GM04503 (cell line): ENCODE measurements at regions not wholly inside any gene's neighbourhood (a gene's known extent, or its start where the extent isn't known, plus 50 kb on each side); places are given as distances from the start of the nearest gene placed in this dataset.

Source experiments
- DNase-seq: peaks from one replicate; pipeline ENCODE4 v3.0.0-alpha.2; 2012; ENCODE audit warnings: low read depth

DNA sequence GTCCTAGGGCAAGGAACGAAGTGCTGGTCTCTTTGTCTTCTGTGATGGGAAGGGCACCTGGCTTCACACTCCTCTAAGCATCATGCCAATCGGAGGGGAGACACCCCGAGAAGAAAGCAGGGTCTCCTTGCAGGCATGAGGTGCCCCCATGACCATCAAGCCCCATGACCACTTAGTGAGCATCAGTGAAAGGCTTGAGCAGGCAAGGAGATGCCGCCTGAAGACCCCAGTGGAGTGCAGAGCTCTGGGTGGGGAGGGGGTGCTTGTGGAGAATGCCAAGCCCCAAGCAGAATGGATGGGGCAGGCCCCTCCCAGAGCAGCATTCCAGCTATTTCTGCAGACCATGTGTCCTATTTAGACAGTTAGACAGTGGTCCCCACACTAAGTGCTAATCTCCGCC, 232.7 kb upstream of the TNRC6C start:
- DNase-seq = no peak

DNA sequence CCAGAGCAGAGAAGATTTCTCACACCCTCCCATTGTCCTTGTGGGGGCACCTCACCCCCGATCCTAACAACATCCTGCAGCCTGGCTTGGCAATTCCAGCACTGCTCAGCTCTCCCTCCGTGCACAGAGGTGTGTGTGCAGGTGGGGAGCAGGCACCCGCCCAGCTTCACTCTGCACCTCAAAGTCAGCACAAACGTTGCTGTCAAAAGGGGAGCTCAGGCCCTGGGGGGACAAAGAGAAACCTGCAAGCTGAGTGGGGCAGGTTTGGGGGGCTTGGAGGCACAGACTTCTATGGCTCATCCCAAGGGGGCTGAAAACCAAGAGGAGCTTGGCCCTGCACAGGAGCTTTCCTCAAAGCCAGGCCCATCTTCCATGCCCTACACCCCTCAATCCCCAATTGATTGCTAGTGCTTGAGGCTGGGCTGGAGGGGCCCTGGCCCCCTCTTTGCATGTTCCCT, 231.9 kb upstream of the TNRC6C start:
- DNase-seq = no peak

DNA sequence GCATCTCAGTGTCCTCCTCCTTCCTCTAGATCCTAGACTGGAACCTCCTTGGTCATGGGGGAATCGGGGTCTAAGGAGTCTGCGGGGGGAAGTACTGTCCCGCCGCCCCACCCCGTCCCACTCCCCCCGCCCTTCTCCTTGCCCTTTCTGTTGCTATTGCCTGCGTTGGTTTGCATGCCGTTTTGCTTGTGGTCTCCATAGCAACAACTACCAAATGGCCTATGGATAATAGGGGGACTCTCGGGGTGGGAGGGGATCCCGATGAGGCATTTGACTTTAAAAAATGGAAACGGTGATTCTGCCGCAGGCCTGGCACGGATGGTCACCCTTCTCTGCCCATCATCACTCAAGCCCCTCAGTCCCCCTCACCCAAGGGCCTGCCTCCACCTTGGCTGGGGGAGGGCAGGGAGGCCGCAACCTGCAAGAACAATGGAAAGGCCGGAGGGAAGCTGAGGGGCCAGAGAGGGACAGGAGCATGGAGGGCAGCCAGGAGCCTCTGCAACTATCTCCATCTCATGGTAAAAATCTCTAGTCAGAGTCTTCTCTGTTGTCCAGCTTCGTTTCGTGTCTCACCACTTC, 231.4 kb upstream of the TNRC6C start:
- DNase-seq = no peak

DNA sequence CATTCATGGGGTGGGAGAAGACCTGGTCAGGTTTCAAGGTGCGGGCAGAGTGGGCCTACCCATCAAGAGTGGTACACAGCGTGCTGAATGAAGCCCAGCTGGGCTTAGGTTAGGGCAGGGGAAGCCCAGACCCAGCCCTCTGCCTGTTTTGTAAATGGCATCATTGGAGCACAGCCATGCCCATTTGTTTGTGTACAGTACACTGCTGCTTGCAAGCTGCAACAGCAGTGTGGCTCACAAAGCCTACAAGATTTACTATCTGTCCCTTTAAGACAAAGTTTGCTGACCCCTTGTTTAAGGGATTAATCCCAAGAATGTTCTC, 230.1 kb upstream of the TNRC6C start:
- DNase-seq = no peak

DNA sequence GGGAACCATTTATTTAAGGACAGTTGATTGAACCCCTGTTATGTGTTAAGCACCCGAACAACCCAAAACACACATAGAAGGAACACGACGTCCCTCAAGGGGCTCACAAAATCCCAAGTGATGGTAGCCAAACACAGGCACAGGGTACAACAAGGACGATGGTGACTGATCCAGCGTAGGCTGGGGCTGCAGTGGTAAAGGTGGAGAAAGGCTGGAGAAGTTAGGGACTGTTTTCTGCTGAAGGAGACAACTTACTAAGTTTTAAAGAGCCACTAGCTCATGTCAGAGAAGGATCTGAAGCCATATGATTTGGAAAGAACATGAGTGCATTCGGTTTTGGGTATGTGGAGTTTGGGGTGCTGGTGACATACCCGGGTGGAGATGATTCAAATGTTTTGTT, 229.6 kb upstream of the TNRC6C start:
- no peak for DNase-seq

DNA sequence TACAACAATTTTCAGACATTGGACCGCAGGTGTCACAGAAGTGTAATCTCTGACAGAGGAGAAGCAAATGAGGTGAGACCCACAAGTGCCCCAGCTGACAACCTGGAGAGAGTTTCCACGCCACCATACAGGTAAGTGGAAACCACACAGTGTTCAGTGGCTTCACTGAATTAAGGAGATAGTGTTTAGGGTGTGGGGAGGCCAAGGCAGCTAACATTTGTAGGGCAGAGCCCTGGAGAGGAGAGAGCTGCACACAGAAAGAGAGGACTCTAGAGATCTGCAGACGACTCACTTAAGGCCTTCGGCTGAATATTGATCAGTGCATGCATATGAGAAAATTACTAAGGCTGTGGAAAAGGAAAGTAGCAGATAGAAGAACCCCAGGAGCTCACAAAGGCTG, 228.9 kb upstream of the TNRC6C start:
- DNase-seq = no peak

DNA sequence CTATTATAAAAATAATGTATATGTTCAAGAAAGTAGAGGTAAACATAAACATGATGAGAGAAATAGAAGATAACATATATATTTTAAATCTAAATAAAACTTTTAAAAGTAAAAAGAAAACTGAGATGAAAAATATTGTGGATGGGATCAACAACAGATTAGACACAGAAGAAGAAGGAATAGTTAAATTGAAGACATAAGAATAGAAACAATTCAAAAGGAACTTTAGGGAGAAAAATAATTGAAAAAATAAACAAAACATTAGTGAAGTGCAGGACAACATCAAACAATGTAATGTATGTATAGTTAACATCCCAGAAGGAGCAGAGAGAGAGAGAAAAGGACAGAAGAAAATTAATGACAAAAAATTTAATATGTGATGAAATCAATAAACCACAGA, 228.1 kb upstream of the TNRC6C start:
- DNase-seq = no peak

DNA sequence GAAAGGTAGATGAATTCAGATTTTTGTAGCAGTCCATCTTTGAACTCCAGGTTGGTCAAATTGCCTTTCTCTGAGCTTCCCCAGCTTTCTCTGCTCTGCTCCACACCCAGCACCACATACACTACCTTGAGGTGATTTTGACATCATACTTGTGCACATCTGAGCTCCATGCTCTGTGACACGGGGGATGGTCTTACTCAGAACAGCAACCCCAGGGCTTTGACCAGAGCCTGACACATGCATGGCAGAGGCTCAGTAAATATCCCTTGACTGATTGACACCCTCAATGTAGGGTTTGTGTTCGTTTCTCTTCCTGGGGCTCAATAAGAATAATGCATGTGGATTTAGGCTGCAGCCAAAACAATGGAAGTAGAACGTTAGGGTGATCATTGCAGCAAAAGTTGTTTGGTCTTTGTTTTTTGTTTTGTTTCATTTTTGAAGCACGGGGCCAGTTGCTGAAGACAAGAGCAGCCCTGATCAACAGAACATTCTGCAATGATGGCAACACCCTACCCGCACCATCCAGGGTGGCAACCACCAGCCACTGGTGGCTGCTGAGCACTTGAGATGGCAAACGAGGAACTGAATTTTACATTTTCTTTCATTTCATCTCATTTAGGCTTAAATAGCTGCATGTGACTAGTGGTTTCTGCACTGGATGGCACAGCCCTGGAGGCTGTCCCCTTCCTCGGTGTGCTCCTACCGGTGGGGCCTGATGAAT, 224.8 kb upstream of the TNRC6C start:
- DNase-seq = no peak

DNA sequence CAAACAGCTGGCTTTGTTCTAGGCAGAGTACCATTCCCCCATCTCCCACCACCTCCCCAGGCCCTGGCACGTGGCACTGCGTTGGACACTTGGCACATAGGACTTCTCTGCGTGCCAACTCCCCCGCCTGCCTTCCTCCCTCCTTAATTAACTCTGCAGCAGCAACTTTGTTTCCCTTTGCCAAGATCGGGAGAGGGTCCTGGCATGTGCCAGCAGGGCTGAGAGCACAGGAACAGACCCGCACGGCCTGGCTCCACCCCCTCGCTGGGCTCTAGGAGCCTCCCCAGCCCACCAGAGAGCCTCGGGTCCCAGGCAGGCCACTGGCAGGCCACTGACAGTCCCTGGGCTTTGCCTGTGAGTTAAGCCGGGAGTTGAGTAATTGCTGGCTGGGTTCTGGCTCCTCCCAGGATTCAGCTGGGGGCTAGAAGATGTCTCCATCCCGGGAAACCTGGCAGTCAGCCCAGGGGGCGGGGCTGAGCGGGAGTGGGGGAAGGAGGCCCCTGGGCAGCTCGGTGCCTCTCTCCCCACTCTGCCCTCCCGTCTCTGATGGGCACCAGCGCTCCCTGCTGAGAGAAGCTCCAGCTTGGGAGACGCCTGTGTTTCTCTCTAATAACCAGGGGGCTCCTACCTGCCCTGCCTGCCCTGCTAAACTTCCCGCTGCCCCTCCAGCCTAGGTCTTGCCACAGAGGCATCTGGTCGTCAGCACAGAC, 224.0 kb upstream of the TNRC6C start:
- DNase-seq = no peak

DNA sequence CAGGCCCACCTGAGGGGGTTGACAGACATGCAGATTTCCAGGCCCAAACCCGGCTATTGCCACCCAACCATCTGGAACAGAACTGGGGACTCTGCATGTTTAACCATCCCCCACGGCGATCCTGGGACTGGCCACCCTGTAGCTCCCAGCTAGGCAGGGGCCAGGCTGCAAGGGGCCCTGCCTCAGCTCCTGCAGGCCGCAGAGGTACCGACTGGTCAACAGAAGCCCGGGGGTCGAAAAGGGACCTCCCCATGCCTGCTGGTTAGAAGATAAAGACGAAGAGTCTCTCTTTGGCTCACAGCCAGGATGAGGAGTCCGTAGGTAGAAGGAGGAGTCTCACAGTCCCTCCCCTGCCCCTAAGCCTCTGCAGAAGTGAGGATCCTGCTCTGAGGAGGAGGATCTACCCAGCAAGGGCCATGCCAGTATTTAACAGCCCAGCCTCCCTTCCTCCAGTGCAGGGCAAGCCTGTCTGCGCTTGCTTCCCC, 223.4 kb upstream of the TNRC6C start:
- no peak for DNase-seq

DNA sequence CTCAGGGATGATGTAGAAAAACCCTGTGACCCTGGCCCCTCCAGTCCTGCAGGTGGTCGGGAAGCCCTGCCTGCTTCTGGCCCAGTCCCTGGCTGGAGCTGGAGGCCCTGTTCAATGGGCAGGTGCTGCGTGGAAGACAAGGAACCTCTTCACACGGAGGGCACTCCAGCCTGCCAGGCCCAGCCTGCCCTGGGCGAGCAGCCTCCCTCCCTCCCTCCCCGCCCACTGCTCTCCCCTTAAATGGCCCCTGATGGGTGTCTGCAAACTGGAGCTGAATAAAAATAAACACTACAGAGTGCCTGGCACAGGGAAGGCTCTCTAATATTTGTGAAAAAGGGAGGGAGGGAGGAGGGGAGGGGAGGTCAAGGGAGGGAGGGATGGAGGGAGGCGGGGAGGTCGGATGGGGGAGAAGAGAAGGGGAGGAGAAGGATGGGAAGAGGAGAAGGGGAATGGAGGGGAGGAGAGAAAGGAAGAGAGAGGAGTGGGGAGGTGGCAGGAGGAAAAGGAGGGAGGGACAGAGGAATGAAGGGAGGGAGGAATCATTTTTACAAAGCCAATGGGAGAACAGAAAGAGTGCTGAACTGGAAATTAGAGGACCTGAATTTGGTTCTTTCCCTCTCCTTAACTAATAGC, 222.8 kb upstream of the TNRC6C start:
- DNase-seq = no peak

DNA sequence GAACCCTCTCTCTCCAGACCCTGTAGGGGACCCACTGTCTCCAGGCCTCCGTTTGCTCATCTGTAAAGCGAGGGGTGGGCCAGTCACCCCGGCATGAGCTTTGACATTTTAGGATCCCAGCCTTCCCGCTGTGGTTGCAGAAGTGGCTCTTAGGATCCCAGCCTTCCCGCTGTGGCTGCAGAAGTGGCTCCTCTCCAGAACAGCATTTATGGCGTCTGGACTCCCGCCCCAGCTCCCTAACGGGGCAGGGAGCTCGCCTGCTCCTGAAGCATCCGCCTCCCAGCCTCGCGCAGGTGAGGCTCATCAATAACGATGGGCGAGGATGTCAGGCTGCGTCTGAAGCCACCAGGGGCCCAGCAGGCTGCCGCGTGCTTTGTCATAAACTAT, 222.3 kb upstream of the TNRC6C start:
- no peak for DNase-seq

DNA sequence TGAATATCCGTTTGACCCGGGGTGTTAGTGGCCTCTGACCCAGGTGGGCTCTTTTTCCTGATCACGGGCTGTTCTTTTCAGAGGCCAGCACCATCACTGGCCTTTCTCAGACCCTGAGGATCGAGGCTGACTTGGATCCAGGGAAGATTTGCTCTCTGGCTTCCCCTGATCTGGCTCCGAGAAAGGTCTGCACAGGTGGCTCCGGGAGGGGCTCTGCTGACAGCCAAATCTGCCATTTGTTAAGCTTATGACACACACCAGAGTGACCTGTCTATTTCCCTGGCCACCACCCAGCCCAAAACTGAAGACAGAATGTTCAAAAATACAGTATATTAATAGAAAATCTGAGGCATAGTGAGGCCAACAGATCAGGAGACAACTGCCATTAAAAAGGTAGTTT, 221.8 kb upstream of the TNRC6C start:
- DNase-seq = no peak

DNA sequence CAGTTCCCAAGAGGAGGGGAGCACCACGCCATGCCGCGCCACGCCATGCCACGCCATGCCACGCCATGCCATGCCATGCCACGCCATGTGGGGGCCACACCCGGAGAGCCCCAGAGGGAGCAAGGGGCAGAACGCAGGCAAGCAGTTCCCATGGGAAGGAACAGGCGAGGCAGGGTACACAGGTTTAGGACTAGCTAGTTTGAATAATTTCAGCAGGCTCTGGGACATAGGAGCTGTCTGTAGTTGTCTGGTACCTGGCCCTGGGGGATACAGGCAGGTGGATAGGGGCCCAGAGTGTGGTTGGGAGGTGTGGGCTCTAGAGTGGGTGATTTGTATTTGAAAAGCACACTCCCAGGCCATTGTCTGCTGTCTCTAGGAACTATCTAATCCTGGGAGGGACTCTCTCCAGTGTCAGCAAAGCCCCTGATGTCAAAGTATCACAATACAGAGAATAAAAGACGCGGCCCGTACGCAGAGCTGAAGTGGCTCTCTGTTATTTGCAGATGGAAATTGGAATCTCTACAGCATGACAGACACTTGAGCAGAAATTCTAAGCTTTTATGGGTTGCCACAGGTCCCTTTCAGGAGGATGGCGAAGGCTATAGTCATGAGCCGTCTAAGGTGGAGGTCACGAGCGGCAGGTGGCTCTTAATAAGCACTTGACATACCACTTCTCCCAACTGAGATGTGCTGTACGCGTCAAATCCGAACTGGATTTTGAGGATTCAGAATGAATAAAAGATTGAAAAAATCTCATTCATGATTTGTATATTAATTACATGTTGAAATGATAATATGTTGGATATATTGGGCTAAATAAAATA, 220.8 kb upstream of the TNRC6C start:
- no peak for DNase-seq

DNA sequence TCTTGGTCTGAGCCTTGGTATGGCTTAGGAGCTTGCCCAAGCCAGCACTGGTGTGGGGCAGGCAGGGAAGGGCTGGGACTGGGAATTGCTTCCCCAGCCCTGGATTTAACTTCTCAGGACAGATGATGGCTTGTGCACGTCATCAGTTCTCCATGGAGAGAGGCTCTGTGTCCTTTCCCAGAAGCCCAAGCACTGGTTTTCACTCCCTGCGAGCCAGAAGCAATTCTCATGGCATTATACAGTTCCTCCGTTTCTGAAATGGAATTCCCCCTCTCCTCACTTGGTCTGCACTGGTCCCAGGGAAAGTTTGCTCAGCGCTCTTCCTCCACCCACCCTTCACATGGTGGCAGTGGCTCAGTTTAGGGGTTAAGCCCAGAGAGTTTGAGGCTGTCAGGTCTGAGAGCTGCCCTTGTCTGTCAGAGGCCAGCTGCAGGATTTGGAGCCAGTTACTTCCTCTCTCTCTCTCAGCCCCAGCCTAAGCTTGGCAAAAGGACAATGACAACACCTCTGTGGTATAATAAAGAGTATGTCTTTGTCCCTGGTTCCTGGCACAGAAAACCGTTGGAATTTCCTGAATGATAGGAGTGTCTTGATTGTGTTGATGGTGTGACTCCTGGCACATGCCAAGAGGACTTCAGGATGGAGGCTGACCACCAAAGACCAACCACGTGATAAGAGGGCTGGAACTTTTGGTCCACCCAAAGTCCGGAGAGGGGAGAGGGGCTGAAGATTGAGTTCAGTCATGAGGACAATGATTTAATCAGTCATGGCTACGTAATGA, 219.6 kb upstream of the TNRC6C start:
- no peak for DNase-seq

DNA sequence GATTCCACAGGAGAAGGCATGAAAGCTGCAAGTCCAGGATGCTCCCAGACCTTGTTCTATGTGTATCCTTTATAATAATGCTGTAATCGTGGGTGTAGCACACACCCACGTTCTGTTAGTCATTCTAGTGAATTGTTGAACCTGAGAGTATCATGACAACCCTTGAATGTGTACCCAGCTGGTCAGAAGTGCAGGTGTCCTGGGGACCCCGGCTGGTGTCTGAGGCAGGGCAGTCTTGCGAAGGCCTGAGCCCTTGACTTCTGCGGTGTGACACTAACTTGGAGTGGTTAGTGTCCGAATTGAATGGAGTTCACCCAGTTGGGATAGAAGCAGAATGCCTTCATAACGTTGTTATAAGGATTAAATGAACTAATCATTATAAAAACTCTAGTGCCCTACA, 218.0 kb upstream of the TNRC6C start:
- no peak for DNase-seq

DNA sequence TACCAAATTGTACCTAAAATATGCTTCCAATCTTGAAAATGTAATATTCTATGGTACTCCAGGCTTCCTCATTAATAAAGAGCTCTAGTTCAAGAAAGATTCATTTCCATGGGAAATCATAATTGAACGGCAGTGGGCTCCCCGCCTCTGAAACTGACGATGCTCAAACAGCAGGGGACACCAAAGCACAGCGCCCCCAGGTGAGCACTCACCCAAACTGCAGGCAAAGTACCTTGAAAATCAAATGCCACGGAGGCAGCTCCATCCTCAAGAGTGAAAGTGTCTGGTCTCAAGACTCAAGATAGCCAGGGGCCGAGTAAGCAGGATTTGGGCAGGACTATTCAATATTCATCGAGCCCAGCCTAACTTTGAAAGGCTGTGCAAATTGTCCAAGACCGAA, 217.4 kb upstream of the TNRC6C start:
- no peak for DNase-seq

DNA sequence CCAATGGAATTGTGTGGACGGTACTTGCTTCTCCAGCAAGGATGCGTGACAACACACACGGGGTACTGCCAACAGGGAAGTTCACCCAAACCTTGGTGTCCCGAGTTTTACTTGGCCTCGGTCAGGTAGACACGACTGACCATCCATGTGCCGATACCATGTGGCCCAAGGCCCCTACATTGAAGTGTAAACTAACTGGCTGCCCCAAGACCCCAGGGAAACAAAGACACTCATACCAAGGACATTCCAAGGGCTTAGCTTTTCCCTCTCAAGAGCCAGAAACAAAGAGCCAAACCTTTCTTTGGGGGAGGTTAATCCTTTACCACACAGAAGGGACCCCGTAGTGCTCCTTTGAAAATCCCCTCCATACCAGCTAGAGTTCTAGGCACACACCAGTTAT, 215.9 kb upstream of the TNRC6C start:
- no peak for DNase-seq

DNA sequence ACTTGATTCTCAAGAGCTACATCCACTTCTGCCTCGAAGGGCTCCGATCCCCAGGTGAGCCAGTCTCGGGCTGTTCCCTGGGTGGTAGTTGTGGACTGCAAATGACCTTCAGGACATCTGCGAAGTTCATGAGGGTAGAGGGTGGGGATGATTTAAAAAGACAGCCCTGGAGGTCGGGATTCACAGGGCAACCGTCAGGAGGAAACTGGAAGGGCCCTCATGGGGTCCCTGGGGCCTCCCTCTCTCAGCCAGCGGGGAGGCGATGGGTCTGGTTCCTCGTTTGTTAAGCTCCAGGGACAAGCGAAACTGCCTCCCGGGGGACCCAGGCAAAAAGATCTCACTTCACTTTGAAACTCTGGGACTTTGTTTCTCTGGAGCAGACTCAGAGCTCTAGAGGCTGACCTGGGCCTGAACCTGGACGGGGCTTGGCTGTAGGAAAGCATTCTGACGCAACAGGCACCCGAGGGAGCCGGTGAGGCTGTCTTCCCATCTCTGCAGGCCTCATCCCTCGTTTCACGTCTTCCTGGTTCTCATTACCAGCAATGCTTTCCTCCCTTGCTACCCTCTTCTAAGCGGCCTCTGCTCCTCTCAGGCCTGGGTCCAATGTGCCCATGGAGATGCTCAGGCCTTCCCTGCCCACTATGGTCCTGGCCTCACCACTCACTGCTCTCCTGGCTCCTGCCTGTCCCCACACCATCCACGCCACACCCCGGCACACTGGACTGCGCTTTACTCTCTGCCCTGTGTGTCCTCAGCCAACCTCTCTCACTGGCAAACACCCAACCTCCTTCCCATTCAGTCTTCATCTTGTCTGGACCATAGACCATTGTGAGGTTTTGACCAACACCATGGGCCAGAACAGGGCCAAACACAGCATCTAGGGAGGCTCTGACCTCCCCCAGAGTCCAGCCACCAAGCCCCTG, 214.2 kb upstream of the TNRC6C start:
- DNase-seq = no peak

DNA sequence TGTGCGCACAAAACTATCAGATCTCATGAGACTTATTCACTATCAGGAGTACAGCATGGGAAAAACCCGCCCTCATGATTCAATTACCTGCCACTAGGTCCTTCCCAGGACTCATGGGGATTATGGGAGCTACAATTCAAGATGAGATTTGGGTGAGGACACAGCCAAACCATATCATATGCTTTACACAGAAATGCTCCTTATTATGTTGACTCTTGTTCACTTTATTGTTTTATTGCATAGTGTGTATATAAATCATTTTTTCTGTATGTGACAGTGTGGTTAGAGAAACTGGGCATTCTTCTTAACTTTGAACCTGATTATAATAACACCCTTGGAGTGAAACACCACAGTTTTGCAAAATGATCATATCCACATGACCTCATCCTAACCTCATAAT, 212.8 kb upstream of the TNRC6C start:
- DNase-seq = no peak
